ENCODE measurements at regions not wholly inside any gene's neighbourhood (a gene's known extent, or its start where the extent isn't known, plus 50 kb on each side); places are given as distances from the start of the nearest gene placed in this dataset.

DNA sequence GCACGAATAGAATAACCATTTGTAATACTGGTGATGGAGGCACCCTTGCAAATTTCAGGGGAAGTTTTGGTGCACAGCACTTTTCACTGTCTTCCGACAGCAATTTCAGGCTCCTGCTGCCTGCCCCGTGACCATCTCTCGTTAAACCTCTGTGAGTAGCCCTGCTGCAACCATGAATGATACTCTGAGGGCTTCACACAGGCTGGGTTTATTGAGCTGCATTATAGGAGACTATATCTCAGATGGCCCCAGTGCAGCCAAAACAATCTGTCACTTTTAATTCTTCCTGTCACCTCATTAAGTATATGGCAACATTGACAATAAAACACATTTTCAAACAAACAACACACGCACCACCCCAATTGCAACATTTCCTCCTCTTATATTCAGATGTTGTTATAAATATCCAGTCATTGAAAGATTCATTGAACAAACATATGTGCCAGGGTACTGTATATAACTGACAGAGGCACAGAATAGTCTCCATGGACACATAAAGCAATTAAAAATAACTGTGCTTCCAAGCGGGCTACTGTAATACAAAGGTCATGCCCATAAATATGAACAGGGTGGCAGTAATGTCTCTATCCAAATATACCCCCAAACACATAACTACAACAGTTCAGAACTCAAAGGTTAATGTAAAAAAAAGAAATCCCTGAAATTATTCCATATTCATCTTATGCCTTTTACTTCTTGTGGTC is 477.0 kb downstream of the GBA3 start:
- TF ChIP-seq, protein P1, sequence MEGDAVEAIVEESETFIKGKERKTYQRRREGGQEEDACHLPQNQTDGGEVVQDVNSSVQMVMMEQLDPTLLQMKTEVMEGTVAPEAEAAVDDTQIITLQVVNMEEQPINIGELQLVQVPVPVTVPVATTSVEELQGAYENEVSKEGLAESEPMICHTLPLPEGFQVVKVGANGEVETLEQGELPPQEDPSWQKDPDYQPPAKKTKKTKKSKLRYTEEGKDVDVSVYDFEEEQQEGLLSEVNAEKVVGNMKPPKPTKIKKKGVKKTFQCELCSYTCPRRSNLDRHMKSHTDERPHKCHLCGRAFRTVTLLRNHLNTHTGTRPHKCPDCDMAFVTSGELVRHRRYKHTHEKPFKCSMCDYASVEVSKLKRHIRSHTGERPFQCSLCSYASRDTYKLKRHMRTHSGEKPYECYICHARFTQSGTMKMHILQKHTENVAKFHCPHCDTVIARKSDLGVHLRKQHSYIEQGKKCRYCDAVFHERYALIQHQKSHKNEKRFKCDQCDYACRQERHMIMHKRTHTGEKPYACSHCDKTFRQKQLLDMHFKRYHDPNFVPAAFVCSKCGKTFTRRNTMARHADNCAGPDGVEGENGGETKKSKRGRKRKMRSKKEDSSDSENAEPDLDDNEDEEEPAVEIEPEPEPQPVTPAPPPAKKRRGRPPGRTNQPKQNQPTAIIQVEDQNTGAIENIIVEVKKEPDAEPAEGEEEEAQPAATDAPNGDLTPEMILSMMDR (IDR thresholded peaks at IDR 0.05): no peak
- TF ChIP-seq EZH2 (IDR thresholded peaks at IDR 0.05; ENCODE audit: borderline replicate concordance, insufficient read depth, low read depth, low read length, poor library complexity, severe bottlenecking): no peak
